ENCODE measurements at regions not wholly inside any gene's neighbourhood (a gene's known extent, or its start where the extent isn't known, plus 50 kb on each side); places are given as distances from the start of the nearest gene placed in this dataset.

DNA sequence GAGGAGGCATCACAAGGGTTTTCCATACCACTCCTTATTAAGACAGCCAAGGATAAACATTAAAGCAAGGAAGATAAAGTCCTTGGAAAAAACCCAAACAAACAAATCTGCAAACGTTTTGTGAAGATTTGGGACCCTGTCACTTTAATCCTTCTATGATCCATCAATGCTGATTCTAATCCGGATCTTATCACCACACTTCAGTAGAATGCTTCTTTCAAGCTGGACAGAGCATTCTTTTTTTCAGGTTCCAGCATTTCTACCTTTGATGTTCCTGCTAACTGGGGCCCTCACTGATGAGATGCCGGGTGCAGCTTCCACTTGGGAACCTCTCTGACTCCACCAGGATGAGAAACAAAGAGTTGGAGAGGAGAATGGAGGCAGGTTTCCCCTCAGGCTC lies 132.8 kb upstream of the SHB start:
- DNase-seq (ENCODE audit: extremely low spot score, unreplicated experiment) = no peak
- H3K4me1 Mint-ChIP-seq (ENCODE audit: unreplicated experiment) = no peaks in the 10 kb centered on the region
- no peak overlapping the region for H3K27ac Mint-ChIP-seq
- TF ChIP-seq, protein P1, sequence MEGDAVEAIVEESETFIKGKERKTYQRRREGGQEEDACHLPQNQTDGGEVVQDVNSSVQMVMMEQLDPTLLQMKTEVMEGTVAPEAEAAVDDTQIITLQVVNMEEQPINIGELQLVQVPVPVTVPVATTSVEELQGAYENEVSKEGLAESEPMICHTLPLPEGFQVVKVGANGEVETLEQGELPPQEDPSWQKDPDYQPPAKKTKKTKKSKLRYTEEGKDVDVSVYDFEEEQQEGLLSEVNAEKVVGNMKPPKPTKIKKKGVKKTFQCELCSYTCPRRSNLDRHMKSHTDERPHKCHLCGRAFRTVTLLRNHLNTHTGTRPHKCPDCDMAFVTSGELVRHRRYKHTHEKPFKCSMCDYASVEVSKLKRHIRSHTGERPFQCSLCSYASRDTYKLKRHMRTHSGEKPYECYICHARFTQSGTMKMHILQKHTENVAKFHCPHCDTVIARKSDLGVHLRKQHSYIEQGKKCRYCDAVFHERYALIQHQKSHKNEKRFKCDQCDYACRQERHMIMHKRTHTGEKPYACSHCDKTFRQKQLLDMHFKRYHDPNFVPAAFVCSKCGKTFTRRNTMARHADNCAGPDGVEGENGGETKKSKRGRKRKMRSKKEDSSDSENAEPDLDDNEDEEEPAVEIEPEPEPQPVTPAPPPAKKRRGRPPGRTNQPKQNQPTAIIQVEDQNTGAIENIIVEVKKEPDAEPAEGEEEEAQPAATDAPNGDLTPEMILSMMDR (conservative IDR thresholded peaks at IDR 0.05) = no peak
- H3K4me3 Mint-ChIP-seq = no peak overlapping the region
- no peaks in the 10 kb centered on the region for H3K9me3 Mint-ChIP-seq
- H3K27me3 Mint-ChIP-seq = no peaks in the 10 kb centered on the region
- H3K36me3 Mint-ChIP-seq = no peaks in the 10 kb centered on the region

DNA sequence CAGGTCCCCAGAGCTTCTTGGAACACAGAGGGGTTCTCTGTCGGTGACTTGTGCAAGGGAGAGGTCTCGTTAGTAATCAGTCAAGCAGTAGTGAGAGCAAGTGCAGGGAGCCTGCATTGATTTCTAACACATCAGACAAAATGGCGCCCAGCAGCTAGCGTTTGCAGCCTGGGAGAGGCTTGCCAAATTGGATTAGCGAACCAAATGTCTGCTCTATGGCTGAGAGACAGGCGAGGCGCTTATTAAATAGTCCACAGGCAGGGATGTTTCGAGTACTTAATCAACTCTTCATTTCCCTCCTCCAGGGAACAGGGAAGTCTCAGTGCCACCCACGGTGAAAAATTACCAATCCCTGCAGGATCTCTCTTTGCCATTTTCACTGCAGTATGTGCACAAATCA lies 131.4 kb upstream of the SHB start:
- H3K36me3 Mint-ChIP-seq = no peaks in the 10 kb centered on the region

DNA sequence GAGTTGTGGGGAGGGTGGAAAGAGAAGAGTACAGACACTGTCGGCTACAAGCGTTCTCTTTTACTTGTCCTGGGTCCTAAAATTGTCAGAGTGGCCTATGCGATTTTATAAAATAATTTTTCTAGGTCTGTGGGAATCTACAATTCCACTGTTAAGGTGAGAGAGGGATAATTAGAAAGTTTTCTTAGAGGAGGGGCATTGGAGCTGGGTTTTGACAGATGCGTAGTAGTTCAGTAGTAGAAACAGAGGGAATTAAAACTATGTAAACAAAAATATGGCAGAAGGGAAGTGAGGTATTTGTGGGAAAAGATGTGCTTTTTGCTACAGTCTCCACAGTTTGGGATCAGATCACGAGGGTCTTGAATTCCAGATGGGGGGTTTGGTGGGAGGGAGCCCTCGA lies 129.1 kb upstream of the SHB start:
- Mint-ChIP-seq H3K27ac (no peak overlapping the region), H3K27me3 (no peaks in the 10 kb centered on the region), H3K4me1 (ENCODE audit: unreplicated experiment) (peaks cover 15% of the 10 kb centered on the region), H3K4me3 (no peak overlapping the region), H3K9me3 (no peaks in the 10 kb centered on the region), H3K36me3 (no peaks in the 10 kb centered on the region)
- DNase-seq (ENCODE audit: extremely low spot score, unreplicated experiment) = no peak
- TF ChIP-seq, protein P1 (conservative IDR thresholded peaks at IDR 0.05) = no peak

More for the DNA sequence above, 131.4 kb upstream of the SHB start:
- Mint-ChIP-seq H3K27me3 (no peaks in the 10 kb centered on the region), H3K4me1 (ENCODE audit: unreplicated experiment) (peaks cover 10% of the 10 kb centered on the region), H3K27ac (no peak overlapping the region), H3K9me3 (no peaks in the 10 kb centered on the region), H3K4me3 (no peak overlapping the region)
- TF ChIP-seq, protein P1 (conservative IDR thresholded peaks at IDR 0.05) = no peak
- DNase-seq (ENCODE audit: extremely low spot score, unreplicated experiment) = no peak

DNA sequence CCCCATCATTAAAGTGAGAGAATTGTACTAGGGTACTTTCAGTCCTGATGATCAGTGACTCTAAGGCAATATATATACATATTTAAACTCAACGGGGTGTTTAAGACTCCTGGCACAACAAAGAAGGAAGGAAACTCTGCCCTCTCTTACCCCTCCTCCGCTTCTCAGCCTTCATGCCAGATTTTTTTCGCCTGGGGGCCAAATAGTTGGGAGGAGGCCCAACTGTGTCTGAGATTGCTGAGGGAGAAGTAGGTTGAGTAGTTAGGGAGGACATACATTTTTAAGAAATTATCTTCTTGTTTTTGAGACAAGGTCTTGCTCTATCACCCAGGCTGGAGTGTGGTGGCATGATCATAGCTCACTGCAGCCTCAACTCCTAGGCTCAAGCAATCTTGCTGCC lies 127.7 kb upstream of the SHB start:
- no peaks in the 10 kb centered on the region for H3K27me3 Mint-ChIP-seq
- H3K9me3 Mint-ChIP-seq = no peaks in the 10 kb centered on the region
- H3K27ac Mint-ChIP-seq = no peak overlapping the region
- no peak for DNase-seq (ENCODE audit: extremely low spot score, unreplicated experiment)
- no peaks in the 10 kb centered on the region for H3K36me3 Mint-ChIP-seq
- no peak overlapping the region for H3K4me3 Mint-ChIP-seq
- TF ChIP-seq, protein P1 (conservative IDR thresholded peaks at IDR 0.05) = no peak
- peaks cover 15% of the 10 kb centered on the region for H3K4me1 Mint-ChIP-seq (ENCODE audit: unreplicated experiment)

DNA sequence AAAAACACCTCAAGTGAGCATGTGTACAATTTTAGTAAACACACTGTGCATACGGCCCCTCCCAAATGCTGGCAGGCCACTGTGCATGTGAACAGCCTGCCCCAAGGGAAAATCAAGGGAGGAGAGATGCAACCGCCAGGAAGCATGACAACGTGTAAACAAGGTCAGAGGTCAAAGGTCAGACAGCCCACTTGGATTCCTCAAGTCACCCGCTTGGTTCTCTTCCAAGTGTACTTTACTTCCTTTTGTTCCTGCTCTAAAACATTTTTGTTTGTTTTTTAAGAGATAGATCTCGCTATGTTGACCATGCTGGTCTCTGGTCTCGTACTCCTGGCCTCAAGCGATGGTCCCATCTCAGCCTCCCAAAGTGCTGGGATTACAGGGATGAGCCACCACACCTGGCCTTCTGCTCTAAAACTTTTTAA lies 126.7 kb upstream of the SHB start:
- Mint-ChIP-seq H3K4me3 (no peak overlapping the region), H3K27me3 (no peaks in the 10 kb centered on the region), H3K36me3 (no peaks in the 10 kb centered on the region), H3K9me3 (no peaks in the 10 kb centered on the region), H3K27ac (no peak overlapping the region), H3K4me1 (ENCODE audit: unreplicated experiment) (peaks cover 15% of the 10 kb centered on the region)
- TF ChIP-seq, protein P1 (conservative IDR thresholded peaks at IDR 0.05) = no peak
- no peak for DNase-seq (ENCODE audit: extremely low spot score, unreplicated experiment)

DNA sequence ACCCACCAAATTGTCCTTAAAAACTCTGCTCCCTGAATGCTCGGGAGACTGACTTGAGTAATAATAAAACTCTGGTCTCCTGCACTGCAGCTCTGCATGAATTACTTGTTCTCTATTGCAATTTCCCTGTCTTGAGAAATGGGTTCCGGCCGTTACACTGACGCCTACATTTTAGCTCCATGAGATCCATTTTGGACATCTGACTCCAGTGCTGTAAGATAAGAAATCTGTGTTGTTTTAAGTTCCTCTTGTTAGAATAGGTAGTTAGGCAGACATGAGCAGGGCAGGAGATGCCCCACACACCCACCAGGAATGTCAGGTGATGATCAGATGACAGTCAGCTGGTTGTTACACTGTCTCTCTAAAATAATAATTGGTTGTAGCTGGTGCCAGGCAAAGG lies 125.8 kb upstream of the SHB start:
- TF ChIP-seq, protein P1 (conservative IDR thresholded peaks at IDR 0.05) = no peak
- Mint-ChIP-seq H3K4me1 (ENCODE audit: unreplicated experiment) (peaks cover 15% of the 10 kb centered on the region), H3K27me3 (no peaks in the 10 kb centered on the region)

More for the DNA sequence above, 125.8 kb upstream of the SHB start:
- no peaks in the 10 kb centered on the region for H3K9me3 Mint-ChIP-seq
- H3K27ac Mint-ChIP-seq = no peak overlapping the region
- H3K36me3 Mint-ChIP-seq = no peaks in the 10 kb centered on the region
- DNase-seq (ENCODE audit: extremely low spot score, unreplicated experiment) = no peak
- no peak overlapping the region for H3K4me3 Mint-ChIP-seq

Measured in type B pancreatic cell (in vitro differentiated cells).